ENCODE measurements at regions not wholly inside any gene's neighbourhood (a gene's known extent, or its start where the extent isn't known, plus 50 kb on each side); places are given as distances from the start of the nearest gene placed in this dataset.

DNA sequence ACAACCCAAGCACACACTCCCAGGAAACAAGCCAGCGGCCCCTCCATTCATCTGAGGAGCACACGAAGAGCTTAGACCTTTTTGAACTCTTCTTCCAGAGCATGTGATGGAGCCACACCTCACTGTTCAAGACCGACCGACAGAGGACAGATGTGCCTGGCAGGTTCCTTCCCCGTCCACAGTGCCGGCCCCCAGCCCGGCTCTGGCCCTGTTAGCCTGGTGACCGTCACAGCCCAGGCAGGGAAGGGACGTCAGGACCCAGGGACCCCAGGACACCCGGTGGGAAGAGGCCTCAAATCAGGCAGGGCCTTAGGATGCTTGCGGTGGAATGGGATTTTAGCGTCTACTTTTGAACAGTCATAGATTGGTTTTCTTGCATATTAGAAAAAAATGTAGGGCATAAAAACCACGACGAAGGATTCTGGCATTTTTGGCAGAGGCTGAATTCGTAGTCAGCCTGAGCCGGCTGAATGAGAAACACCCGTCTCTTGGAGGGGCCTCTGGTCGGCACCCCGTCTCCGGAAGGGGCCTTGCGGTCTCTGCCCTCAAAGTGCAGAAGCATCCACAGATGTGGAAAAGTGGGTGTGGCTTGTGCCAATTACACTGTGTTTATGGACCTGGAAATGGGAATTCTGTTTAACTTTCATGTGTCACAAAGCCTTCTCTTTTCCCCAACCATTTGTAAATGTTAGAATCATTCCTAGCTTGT is 79.3 kb downstream of the SIK1 start:
- CTCF ChIA-PET, result no interaction called here
- Mint-ChIP-seq H3K27ac (ENCODE audit: unreplicated experiment) (no peak overlapping the region), H3K27me3 (ENCODE audit: unreplicated experiment) (no peaks in the 10 kb centered on the region), H3K36me3 (ENCODE audit: insufficient read depth, unreplicated experiment) (peaks cover 8% of the 10 kb centered on the region), H3K4me3 (ENCODE audit: low read depth, unreplicated experiment) (no peak overlapping the region), H3K4me1 (ENCODE audit: low read depth, unreplicated experiment) (peaks cover 10% of the 10 kb centered on the region), H3K9me3 (ENCODE audit: low read depth, unreplicated experiment) (no peaks in the 10 kb centered on the region)
- intact Hi-C loops (cut with micrococcal nuclease; ENCODE audit: unreplicated experiment), result no loop called here
- TF ChIP-seq, protein P1, sequence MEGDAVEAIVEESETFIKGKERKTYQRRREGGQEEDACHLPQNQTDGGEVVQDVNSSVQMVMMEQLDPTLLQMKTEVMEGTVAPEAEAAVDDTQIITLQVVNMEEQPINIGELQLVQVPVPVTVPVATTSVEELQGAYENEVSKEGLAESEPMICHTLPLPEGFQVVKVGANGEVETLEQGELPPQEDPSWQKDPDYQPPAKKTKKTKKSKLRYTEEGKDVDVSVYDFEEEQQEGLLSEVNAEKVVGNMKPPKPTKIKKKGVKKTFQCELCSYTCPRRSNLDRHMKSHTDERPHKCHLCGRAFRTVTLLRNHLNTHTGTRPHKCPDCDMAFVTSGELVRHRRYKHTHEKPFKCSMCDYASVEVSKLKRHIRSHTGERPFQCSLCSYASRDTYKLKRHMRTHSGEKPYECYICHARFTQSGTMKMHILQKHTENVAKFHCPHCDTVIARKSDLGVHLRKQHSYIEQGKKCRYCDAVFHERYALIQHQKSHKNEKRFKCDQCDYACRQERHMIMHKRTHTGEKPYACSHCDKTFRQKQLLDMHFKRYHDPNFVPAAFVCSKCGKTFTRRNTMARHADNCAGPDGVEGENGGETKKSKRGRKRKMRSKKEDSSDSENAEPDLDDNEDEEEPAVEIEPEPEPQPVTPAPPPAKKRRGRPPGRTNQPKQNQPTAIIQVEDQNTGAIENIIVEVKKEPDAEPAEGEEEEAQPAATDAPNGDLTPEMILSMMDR (IDR thresholded peaks at IDR 0.05; ENCODE audit: unreplicated experiment), result no peak
- DNase-seq, result no peak
- no TSS peak for BruUV-seq (replicated peaks)

DNA sequence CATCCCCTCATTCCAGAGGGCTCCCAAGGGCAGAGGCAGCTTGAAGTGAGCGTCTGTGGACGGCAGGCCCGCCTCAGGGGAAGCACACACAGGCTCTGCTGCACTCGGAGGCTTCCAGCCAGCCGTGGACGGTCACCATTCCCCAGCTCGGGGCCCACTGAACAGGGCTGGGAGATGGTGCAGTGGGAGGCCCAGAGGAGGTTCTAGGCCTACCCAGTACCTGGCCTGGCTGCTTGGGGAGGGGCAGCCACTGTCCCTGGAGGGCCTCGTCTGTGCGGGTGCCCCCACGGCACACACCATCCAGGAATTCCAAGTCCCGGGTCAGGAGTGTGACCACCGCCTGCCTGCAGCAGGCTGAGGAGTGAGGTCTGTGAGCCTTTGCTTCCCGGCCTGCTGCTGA is 80.4 kb downstream of the SIK1 start:
- intact Hi-C loops (cut with micrococcal nuclease; ENCODE audit: unreplicated experiment), result no loop called here
- DNase-seq, result no peak
- Mint-ChIP-seq H3K36me3 (ENCODE audit: insufficient read depth, unreplicated experiment) (peaks cover 8% of the 10 kb centered on the region), H3K27ac (ENCODE audit: unreplicated experiment) (no peak overlapping the region), H3K9me3 (ENCODE audit: low read depth, unreplicated experiment) (no peaks in the 10 kb centered on the region), H3K27me3 (ENCODE audit: unreplicated experiment) (no peaks in the 10 kb centered on the region), H3K4me3 (ENCODE audit: low read depth, unreplicated experiment) (no peak overlapping the region), H3K4me1 (ENCODE audit: low read depth, unreplicated experiment) (peaks cover 20% of the 10 kb centered on the region)
- TF ChIP-seq, protein P1 (IDR thresholded peaks at IDR 0.05; ENCODE audit: unreplicated experiment), result no peak
- no TSS peak for BruUV-seq (replicated peaks)
- CTCF ChIA-PET, result no interaction called here

DNA sequence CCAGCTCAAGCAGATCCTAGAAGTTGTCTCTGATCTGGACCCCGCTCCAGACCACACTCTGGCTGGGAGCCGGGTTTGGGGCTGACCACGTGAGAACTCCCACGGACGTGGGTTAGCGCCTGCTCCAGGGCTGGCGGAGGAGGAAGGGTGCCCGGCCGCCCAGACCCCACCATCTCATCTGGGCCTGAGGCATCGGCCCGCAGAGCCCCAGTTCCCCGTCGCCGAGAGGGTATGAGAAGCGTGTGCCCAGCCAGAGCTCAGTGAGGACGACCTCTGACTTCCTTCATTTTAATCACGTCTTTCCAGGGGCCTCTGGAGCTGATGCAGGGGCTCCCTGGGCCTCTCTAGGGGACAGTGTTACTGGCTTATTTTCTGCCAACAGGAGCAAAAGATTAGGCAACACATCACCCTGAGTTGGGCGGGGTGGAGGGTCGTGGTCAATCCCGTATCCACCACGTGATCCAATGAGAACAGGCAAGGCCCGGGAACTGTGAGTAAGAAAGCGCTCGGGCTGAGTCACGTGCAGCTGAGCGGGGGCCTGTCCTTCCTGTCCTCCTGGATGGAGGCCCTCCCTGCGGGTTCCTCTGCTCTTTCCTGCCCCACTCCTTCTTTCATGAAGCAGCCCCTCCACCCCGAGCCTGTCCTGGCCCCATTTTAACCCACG is 81.1 kb downstream of the SIK1 start:
- Mint-ChIP-seq H3K4me1 (ENCODE audit: low read depth, unreplicated experiment) (peaks cover 27% of the 10 kb centered on the region), H3K36me3 (ENCODE audit: insufficient read depth, unreplicated experiment) (peaks cover 13% of the 10 kb centered on the region), H3K27ac (ENCODE audit: unreplicated experiment) (no peak overlapping the region), H3K27me3 (ENCODE audit: unreplicated experiment) (no peaks in the 10 kb centered on the region), H3K4me3 (ENCODE audit: low read depth, unreplicated experiment) (no peak overlapping the region), H3K9me3 (ENCODE audit: low read depth, unreplicated experiment) (no peaks in the 10 kb centered on the region)
- CTCF ChIA-PET, result interaction anchor here (0.6 kb wide), 1 partner anchor 395 kb away, joined by 4 read pairs; no protein-coding TSS in a partner anchor
- no peak for DNase-seq
- intact Hi-C loops (cut with micrococcal nuclease; ENCODE audit: unreplicated experiment), result no loop called here
- TF ChIP-seq, protein P1 (IDR thresholded peaks at IDR 0.05; ENCODE audit: unreplicated experiment), result no peak
- BruUV-seq (replicated peaks), result no TSS peak

DNA sequence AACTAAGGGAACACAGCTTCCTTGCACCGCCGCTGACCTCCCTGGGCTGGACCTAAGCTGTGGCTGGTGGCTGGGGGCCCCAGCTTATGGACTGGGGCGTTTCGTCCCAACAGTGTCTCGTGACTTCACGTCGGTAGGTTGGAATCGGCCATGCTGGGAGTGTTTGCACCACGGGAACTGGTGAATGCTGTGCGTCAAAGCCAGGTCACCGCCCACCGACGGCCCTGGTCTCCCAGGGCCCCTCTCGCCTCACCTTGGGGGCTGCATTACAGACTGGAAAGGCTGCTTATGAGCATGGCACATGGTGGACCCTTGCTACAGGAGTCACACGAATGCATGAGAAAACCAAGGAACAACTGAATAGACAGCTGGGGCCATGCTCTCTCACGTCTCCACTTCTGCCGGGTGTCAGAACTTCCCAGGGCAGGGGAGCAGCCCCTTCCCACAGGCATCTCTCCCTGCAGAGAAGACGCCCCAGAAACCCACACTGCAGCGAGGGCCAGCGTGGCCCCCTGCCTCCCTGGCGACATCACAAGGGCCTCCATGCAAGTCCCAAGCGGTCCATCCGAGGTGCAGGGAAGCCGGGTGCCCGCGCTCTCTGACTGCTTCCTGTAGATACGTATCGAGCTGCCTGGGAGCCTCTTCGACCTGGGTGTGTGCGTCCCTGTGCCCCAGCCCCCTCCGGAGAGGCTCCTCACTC is 81.7 kb downstream of the SIK1 start:
- intact Hi-C loops (cut with micrococcal nuclease; ENCODE audit: unreplicated experiment), result no loop called here
- Mint-ChIP-seq H3K4me3 (ENCODE audit: low read depth, unreplicated experiment) (no peak overlapping the region), H3K36me3 (ENCODE audit: insufficient read depth, unreplicated experiment) (peaks cover 17% of the 10 kb centered on the region), H3K27ac (ENCODE audit: unreplicated experiment) (no peak overlapping the region), H3K9me3 (ENCODE audit: low read depth, unreplicated experiment) (no peaks in the 10 kb centered on the region), H3K27me3 (ENCODE audit: unreplicated experiment) (no peaks in the 10 kb centered on the region), H3K4me1 (ENCODE audit: low read depth, unreplicated experiment) (peaks cover 34% of the 10 kb centered on the region)
- no peak for DNase-seq
- TF ChIP-seq, protein P1 (IDR thresholded peaks at IDR 0.05; ENCODE audit: unreplicated experiment), result no peak
- CTCF ChIA-PET, result interaction anchor here (0.6 kb wide), 1 partner anchor 395 kb away, joined by 4 read pairs; no protein-coding TSS in a partner anchor
- BruUV-seq (replicated peaks), result no TSS peak

Measured in Calu3 (cell line).